HEK293 (cell line): ENCODE measurements at regions not wholly inside any gene's neighbourhood (a gene's known extent, or its start where the extent isn't known, plus 50 kb on each side); places are given as distances from the start of the nearest gene placed in this dataset.

Source experiments
- BCL11A ChIP-seq: fragments of 450-650 bp; formaldehyde crosslinking; IDR thresholded peaks from 2 replicates; pipeline ENCODE4 v1.5.1; 2016; ENCODE audit warnings: low read depth, missing biosample characterization, missing genetic modification characterization
- CTCF ChIP-seq: fragments of 450-650 bp; formaldehyde crosslinking; IDR thresholded peaks from 2 replicates; pipeline ENCODE4 v1.5.1; 2016; ENCODE audit warnings: missing biosample characterization, missing genetic modification characterization
- MYNN ChIP-seq: fragments of 450-650 bp; formaldehyde crosslinking; IDR thresholded peaks from 2 replicates; pipeline ENCODE4 v1.5.1; 2016; ENCODE audit warnings: missing biosample characterization, missing genetic modification characterization, borderline replicate concordance
- MZF1 ChIP-seq: fragments of 450-650 bp; formaldehyde crosslinking; IDR thresholded peaks from 2 replicates; pipeline ENCODE4 v1.5.1; 2017; ENCODE audit warnings: missing biosample characterization, missing genetic modification characterization, borderline replicate concordance
- ZBTB11 ChIP-seq: fragments of 450-650 bp; formaldehyde crosslinking; conservative IDR thresholded peaks from 2 replicates; pipeline ENCODE4 v1.5.1; 2016; ENCODE audit warnings: low read depth, missing biosample characterization, missing genetic modification characterization
- ZNF202 ChIP-seq: fragments of 450-650 bp; formaldehyde crosslinking; IDR thresholded peaks from 2 replicates; pipeline ENCODE4 v1.5.1; 2016; ENCODE audit warnings: missing biosample characterization, missing genetic modification characterization, borderline replicate concordance
- ZNF221 ChIP-seq: fragments of 450-650 bp; formaldehyde crosslinking; IDR thresholded peaks from 2 replicates; pipeline ENCODE4 v1.5.1; 2017; ENCODE audit warnings: missing biosample characterization, missing genetic modification characterization, borderline replicate concordance
- ZNF274 ChIP-seq, 2 experiments: fragments of 200-500 bp in 1 of 2; fragments of 450-650 bp in 1 of 2; sonication (Bioruptor generic) in 1 of 2; formaldehyde crosslinking in 1 of 2; IDR thresholded peaks; 2 replicates each; pipeline versions ENCODE4 v1.5.1 to v1.6.1; 2014 to 2016; ENCODE audit warnings: borderline replicate concordance in 1 of 2, inconsistent platforms in 1 of 2, low read length in 1 of 2, missing biosample characterization in 1 of 2, missing genetic modification characterization in 1 of 2
- ZNF501 ChIP-seq: fragments of 450-650 bp; formaldehyde crosslinking; IDR thresholded peaks from 2 replicates; pipeline ENCODE4 v1.5.1; 2016; ENCODE audit warnings: missing biosample characterization, missing genetic modification characterization
- ZNF548 ChIP-seq: fragments of 450-650 bp; formaldehyde crosslinking; IDR thresholded peaks from 2 replicates; pipeline ENCODE4 v1.5.1; 2016; ENCODE audit warnings: missing biosample characterization, missing genetic modification characterization
- ZNF585B ChIP-seq: fragments of 450-650 bp; formaldehyde crosslinking; IDR thresholded peaks from 2 replicates; pipeline ENCODE4 v1.5.1; 2016; ENCODE audit warnings: missing biosample characterization, missing genetic modification characterization
- ZNF600 ChIP-seq: fragments of 450-650 bp; formaldehyde crosslinking; IDR thresholded peaks from 2 replicates; pipeline ENCODE4 v1.5.1; 2016; ENCODE audit warnings: missing biosample characterization, missing genetic modification characterization
- ZNF670 ChIP-seq: fragments of 450-650 bp; formaldehyde crosslinking; IDR thresholded peaks from 2 replicates; pipeline ENCODE4 v1.5.1; 2016; ENCODE audit warnings: missing biosample characterization, missing genetic modification characterization, low read depth

GRCh38 chr3:146313746-146314111, 62.8 kb upstream of the PLSCR4 start:
- TF ChIP-seq ZNF600 (no peak), ZNF585B (tag by site-specific recombination) (no peak), CTCF (tag by site-specific recombination) (no peak), ZNF221 (tag by site-specific recombination) (no peak), ZNF274 (IDR thresholded peaks at IDR 0.05; ENCODE audit: low read length) (no peak), ZNF274 (tag by site-specific recombination; IDR thresholded peaks at IDR 0.05; ENCODE audit: borderline replicate concordance) (no peak), ZNF548 (tag by site-specific recombination) (no peak), ZNF202 (no peak), MZF1 (tag by site-specific recombination) (no peak), ZBTB11 (tag by site-specific recombination) (no peak), MYNN (tag by site-specific recombination) (no peak), ZNF501 (tag by site-specific recombination) (no peak), BCL11A (tag by site-specific recombination) (no peak), ZNF670 (tag by site-specific recombination) (no peak)
